ENCODE measurements at regions not wholly inside any gene's neighbourhood (a gene's known extent, or its start where the extent isn't known, plus 50 kb on each side); places are given as distances from the start of the nearest gene placed in this dataset.

GRCh38 chr7:22667187-22667561 lies 59.8 kb upstream of the IL6 start:
- DNase-seq, result no peak
- 96% methylated on average over 13 of the region's 13 CpGs for WGBS, 2 donors
- TF ChIP-seq CTCF (IDR thresholded peaks at IDR 0.05) (no peak), POLR2A (IDR thresholded peaks at IDR 0.05) (no peak)
- H3K4me3 ChIP-seq, result no peak overlapping the region
- no peaks in the 10 kb centered on the region for H3K4me1 ChIP-seq
- ATAC-seq, result no peak
- H3K9me3 ChIP-seq, result no peaks in the 10 kb centered on the region
- H3K27me3 ChIP-seq, result no peaks in the 10 kb centered on the region
- H3K27ac ChIP-seq, result no peak overlapping the region
- no peaks in the 10 kb centered on the region for H3K36me3 ChIP-seq (replicated peaks in 1 of 2; ENCODE audit: insufficient read depth in 1 of 2, low read depth in 2 of 2)
- intact Hi-C loops (cut with DNase I), result no loop called here

GRCh38 chr7:22666732-22667131 lies 60.3 kb upstream of the IL6 start:
- H3K4me3 ChIP-seq, result no peak overlapping the region
- no peak for TF ChIP-seq POLR2A (IDR thresholded peaks at IDR 0.05)
- TF ChIP-seq CTCF (IDR thresholded peaks at IDR 0.05), result no peak
- H3K9me3 ChIP-seq, result no peaks in the 10 kb centered on the region
- H3K36me3 ChIP-seq (replicated peaks in 1 of 2; ENCODE audit: insufficient read depth in 1 of 2, low read depth in 2 of 2), result no peaks in the 10 kb centered on the region
- ATAC-seq, result no peak
- intact Hi-C loops (cut with DNase I), result no loop called here
- H3K27me3 ChIP-seq, result no peaks in the 10 kb centered on the region
- no peak for DNase-seq
- no peak overlapping the region for H3K27ac ChIP-seq
- WGBS, 2 donors, result 43 to 71% methylated on average over 1 of the region's 1 CpG
- H3K4me1 ChIP-seq, result no peaks in the 10 kb centered on the region

GRCh38 chr7:22665923-22666322 lies 61.1 kb upstream of the IL6 start:
- Histone ChIP-seq H3K4me3 (no peak overlapping the region), H3K9me3 (no peaks in the 10 kb centered on the region), H3K27me3 (no peaks in the 10 kb centered on the region), H3K27ac (no peak overlapping the region), H3K4me1 (no peaks in the 10 kb centered on the region), H3K36me3 (replicated peaks in 1 of 2; ENCODE audit: insufficient read depth in 1 of 2, low read depth in 2 of 2) (no peaks in the 10 kb centered on the region)
- no peak for TF ChIP-seq POLR2A (IDR thresholded peaks at IDR 0.05)
- TF ChIP-seq CTCF (IDR thresholded peaks at IDR 0.05), result no peak
- intact Hi-C loops (cut with DNase I), result no loop called here
- no peak for ATAC-seq
- no peak for DNase-seq
- WGBS, 2 donors, result 73 to 81% methylated on average over 7 of the region's 7 CpGs

- H3K9me3 ChIP-seq, result no peaks in the 10 kb centered on the region
- no peak overlapping the region for H3K27ac ChIP-seq
- 88 to 91% methylated on average over 48 to 50 of the region's 54 CpGs for WGBS, 2 donors
- H3K4me3 ChIP-seq, result no peak overlapping the region
- ATAC-seq, result no peak
- intact Hi-C loops (cut with DNase I), result no loop called here
- no peak for DNase-seq
- H3K27me3 ChIP-seq, result no peaks in the 10 kb centered on the region
- no peak for TF ChIP-seq CTCF (IDR thresholded peaks at IDR 0.05)
- H3K36me3 ChIP-seq (replicated peaks in 1 of 2; ENCODE audit: insufficient read depth in 1 of 2, low read depth in 2 of 2), result no peaks in the 10 kb centered on the region
- H3K4me1 ChIP-seq, result no peaks in the 10 kb centered on the region
Observed at GRCh38 chr7:22664988-22665798, 61.8 kb upstream of the IL6 start.

GRCh38 chr7:22663721-22664120 lies 63.3 kb upstream of the IL6 start:
- 64 to 67% methylated on average over 6 of the region's 6 CpGs for WGBS, 2 donors
- Histone ChIP-seq H3K4me1 (no peaks in the 10 kb centered on the region), H3K9me3 (no peaks in the 10 kb centered on the region), H3K27ac (no peak overlapping the region), H3K27me3 (no peaks in the 10 kb centered on the region), H3K36me3 (replicated peaks in 1 of 2; ENCODE audit: insufficient read depth in 1 of 2, low read depth in 2 of 2) (no peaks in the 10 kb centered on the region), H3K4me3 (no peak overlapping the region)
- intact Hi-C loops (cut with DNase I), result no loop called here
- ATAC-seq (no peak), DNase-seq (no peak)
- no peak for TF ChIP-seq CTCF (IDR thresholded peaks at IDR 0.05)
- no peak for TF ChIP-seq POLR2A (IDR thresholded peaks at IDR 0.05)

Data from body of pancreas (tissue), 4 donors.